LNCAP (cell line): ENCODE measurements at regions not wholly inside any gene's neighbourhood (a gene's known extent, or its start where the extent isn't known, plus 50 kb on each side); places are given as distances from the start of the nearest gene placed in this dataset.

Experiments
- TF ChIP-seq, protein P1 (sequence below): fragments of 450-650 bp; IDR thresholded peaks from 2 replicates; pipeline ENCODE4 v1.5.1; 2017; ENCODE audit warnings: mild to moderate bottlenecking

DNA sequence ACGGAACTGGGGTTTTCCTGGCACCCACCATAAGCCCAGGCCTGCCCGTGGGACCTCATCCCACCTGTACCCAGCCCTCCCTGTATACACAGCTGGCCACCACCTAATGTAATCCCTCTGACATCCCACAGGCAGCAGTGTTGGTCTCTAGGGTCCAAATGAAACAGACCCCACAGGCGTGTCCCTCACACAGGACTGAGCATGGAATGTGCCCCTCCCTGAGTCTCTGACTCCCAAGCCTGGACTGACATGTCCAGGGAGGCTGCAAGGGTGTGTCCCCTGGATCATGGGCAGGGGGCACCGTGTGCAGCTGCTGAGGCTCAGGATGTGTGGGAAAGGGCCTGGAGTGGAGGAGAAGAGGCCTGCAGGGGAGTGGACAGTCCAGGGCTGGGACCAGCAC is 50.6 kb upstream of the PPARA start:
- TF ChIP-seq, protein P1, sequence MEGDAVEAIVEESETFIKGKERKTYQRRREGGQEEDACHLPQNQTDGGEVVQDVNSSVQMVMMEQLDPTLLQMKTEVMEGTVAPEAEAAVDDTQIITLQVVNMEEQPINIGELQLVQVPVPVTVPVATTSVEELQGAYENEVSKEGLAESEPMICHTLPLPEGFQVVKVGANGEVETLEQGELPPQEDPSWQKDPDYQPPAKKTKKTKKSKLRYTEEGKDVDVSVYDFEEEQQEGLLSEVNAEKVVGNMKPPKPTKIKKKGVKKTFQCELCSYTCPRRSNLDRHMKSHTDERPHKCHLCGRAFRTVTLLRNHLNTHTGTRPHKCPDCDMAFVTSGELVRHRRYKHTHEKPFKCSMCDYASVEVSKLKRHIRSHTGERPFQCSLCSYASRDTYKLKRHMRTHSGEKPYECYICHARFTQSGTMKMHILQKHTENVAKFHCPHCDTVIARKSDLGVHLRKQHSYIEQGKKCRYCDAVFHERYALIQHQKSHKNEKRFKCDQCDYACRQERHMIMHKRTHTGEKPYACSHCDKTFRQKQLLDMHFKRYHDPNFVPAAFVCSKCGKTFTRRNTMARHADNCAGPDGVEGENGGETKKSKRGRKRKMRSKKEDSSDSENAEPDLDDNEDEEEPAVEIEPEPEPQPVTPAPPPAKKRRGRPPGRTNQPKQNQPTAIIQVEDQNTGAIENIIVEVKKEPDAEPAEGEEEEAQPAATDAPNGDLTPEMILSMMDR: no peak

DNA sequence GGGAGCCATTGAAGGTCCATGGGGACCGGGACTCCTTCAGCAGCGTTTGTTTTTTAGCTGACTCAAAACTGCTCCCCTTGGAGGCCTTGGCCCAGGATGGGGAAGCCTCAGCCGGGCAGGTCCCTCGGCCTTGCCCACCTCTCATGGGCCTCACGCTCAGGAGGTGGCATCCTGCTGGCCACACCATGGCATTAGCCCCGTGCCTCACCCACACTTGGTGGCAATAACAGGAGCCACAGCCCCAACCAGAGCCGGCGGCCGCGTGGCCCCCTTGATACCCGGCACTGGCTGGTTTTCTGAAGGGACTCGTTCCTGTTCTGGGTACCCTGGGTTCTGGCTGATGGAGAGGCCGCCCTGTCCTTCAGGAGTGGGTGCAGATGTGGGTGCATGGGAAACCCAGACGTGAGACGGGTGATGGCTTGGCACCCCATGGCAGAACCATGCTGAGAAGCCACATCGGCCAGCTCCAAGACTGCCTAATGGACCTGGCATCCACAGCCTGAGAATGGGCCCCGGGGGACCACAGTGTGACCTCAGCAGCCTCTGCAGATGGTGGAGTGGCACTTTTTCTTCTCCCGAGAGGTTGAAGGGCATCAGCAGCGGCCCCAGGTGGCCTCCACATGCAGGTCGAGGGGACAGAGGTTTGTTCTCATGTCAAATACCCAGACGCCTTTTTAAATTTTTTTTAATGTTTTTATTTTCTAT is 49.8 kb upstream of the PPARA start:
- TF ChIP-seq, protein P1: no peak
